ENCODE measurements at regions not wholly inside any gene's neighbourhood (a gene's known extent, or its start where the extent isn't known, plus 50 kb on each side); places are given as distances from the start of the nearest gene placed in this dataset.

DNA sequence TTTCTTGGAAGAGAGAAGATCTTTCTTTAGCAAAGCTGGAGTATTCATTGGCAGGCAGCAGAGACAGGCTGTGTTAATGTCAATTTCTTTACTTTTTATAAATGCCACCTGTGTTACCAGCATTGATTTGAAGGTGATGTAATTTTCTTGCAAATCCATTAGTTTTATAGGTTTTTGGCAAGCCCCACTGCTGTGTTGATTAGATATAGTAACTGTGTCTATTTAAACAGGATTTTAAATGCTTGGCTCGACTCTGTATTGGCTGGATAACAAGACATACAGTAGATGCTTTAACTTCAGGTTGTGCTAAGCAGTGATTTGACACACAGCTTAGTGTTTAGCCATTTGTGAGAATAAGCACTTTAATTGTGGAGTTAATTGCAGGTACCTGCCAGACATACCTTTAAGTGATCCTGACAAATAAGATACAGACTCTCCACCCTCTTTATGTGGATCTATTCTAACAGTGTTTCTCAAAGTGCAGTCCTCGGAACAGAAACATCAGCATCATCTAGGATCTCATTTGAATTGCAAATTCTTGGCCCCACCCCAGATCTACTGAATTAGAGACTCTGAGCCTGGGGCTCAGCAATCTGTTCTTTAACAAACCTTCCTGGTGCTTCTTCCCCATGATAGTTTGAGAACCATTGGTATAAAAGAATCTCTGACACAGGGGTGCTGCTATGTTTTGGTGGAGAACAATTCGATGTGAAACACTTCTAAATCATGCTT lies 397.5 kb downstream of the HDGFL1 start:
- TF ChIP-seq NR2F2 (IDR thresholded peaks at IDR 0.05) (no peak), RXRA (IDR thresholded peaks at IDR 0.05) (no peak), ATF3 (IDR thresholded peaks at IDR 0.05) (no peak), GABPA (IDR thresholded peaks at IDR 0.05 in 1 of 2, conservative IDR thresholded peaks at IDR 0.05 in 1 of 2) (no peak), JUND (IDR thresholded peaks at IDR 0.05) (no peak), YY1 (IDR thresholded peaks at IDR 0.05) (no peak), HNF4A (conservative IDR thresholded peaks at IDR 0.05) (no peak), FOXA2 (IDR thresholded peaks at IDR 0.05) (no peak), HNF4G (IDR thresholded peaks at IDR 0.05) (no peak)
- TF ChIP-seq, protein P1, sequence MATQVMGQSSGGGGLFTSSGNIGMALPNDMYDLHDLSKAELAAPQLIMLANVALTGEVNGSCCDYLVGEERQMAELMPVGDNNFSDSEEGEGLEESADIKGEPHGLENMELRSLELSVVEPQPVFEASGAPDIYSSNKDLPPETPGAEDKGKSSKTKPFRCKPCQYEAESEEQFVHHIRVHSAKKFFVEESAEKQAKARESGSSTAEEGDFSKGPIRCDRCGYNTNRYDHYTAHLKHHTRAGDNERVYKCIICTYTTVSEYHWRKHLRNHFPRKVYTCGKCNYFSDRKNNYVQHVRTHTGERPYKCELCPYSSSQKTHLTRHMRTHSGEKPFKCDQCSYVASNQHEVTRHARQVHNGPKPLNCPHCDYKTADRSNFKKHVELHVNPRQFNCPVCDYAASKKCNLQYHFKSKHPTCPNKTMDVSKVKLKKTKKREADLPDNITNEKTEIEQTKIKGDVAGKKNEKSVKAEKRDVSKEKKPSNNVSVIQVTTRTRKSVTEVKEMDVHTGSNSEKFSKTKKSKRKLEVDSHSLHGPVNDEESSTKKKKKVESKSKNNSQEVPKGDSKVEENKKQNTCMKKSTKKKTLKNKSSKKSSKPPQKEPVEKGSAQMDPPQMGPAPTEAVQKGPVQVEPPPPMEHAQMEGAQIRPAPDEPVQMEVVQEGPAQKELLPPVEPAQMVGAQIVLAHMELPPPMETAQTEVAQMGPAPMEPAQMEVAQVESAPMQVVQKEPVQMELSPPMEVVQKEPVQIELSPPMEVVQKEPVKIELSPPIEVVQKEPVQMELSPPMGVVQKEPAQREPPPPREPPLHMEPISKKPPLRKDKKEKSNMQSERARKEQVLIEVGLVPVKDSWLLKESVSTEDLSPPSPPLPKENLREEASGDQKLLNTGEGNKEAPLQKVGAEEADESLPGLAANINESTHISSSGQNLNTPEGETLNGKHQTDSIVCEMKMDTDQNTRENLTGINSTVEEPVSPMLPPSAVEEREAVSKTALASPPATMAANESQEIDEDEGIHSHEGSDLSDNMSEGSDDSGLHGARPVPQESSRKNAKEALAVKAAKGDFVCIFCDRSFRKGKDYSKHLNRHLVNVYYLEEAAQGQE (IDR thresholded peaks at IDR 0.05): no peak
- WGBS: 63% methylated on average over 3 of the region's 3 CpGs
- H3K27me3 ChIP-seq (ENCODE audit: control insufficient read depth in 4 of 4, insufficient read depth in 4 of 4, low read length in 3 of 4): no peaks in the 10 kb centered on the region
- H3K27ac ChIP-seq (ENCODE audit: low read depth in 1 of 2, low read length in 2 of 2): no peak overlapping the region
- H3K36me3 ChIP-seq (ENCODE audit: control insufficient read depth in 4 of 4, insufficient read depth in 3 of 4, low read depth in 1 of 4, low read length in 3 of 4): peaks cover 0 to 1% (median 0%) of the 10 kb centered on the region in 4 donors
- no peaks in the 10 kb centered on the region for H3K4me1 ChIP-seq (ENCODE audit: control insufficient read depth in 4 of 4, insufficient read depth in 4 of 4, low read length in 3 of 4)
- DNase-seq (ENCODE audit: low spot score): no peak
- H3K9ac ChIP-seq (ENCODE audit: low read depth in 1 of 2, low read length in 2 of 2): no peak overlapping the region
- no peak overlapping the region for H3K4me3 ChIP-seq (ENCODE audit: low read depth in 1 of 3, low read length in 3 of 3)
- no peaks in the 10 kb centered on the region for H3K9me3 ChIP-seq (ENCODE audit: control insufficient read depth in 4 of 4, low read length in 3 of 4)

- DNase-seq (ENCODE audit: low spot score): no peak
- no peaks in the 10 kb centered on the region for H3K9me3 ChIP-seq (ENCODE audit: control insufficient read depth in 4 of 4, low read length in 3 of 4)
- no peak overlapping the region for H3K27ac ChIP-seq (ENCODE audit: low read depth in 1 of 2, low read length in 2 of 2)
- H3K36me3 ChIP-seq (ENCODE audit: control insufficient read depth in 4 of 4, insufficient read depth in 3 of 4, low read depth in 1 of 4, low read length in 3 of 4): no peaks in the 10 kb centered on the region
- no peaks in the 10 kb centered on the region for H3K27me3 ChIP-seq (ENCODE audit: control insufficient read depth in 4 of 4, insufficient read depth in 4 of 4, low read length in 3 of 4)
- no peaks in the 10 kb centered on the region for H3K4me1 ChIP-seq (ENCODE audit: control insufficient read depth in 4 of 4, insufficient read depth in 4 of 4, low read length in 3 of 4)
- 77% methylated on average over 1 of the region's 1 CpG for WGBS
- H3K9ac ChIP-seq (ENCODE audit: low read depth in 1 of 2, low read length in 2 of 2): no peak overlapping the region
- no peak overlapping the region for H3K4me3 ChIP-seq (ENCODE audit: low read depth in 1 of 3, low read length in 3 of 3)
- TF ChIP-seq ZBTB33 (IDR thresholded peaks at IDR 0.05) (no peak), YY1 (IDR thresholded peaks at IDR 0.05) (no peak), GABPA (IDR thresholded peaks at IDR 0.05 in 1 of 2, conservative IDR thresholded peaks at IDR 0.05 in 1 of 2) (no peak), ATF3 (IDR thresholded peaks at IDR 0.05) (no peak), FOXA2 (IDR thresholded peaks at IDR 0.05) (no peak), HNF4A (conservative IDR thresholded peaks at IDR 0.05) (no peak), SP1 (IDR thresholded peaks at IDR 0.05) (no peak), HNF4G (IDR thresholded peaks at IDR 0.05) (no peak), RAD21 (IDR thresholded peaks at IDR 0.05) (no peak), EGR1 (IDR thresholded peaks at IDR 0.05; ENCODE audit: low read depth in 2 of 2) (no peak), FOXA1 (IDR thresholded peaks at IDR 0.05) (no peak), JUND (IDR thresholded peaks at IDR 0.05) (no peak), CTCF (IDR thresholded peaks at IDR 0.05; ENCODE audit: low read depth, low read length, missing input control) (no peak), RXRA (IDR thresholded peaks at IDR 0.05) (no peak), TAF1 (conservative IDR thresholded peaks at IDR 0.05) (no peak), NR2F2 (IDR thresholded peaks at IDR 0.05) (no peak)
- TF ChIP-seq, protein P1 (IDR thresholded peaks at IDR 0.05): no peak
- TF ChIP-seq, protein P2, sequence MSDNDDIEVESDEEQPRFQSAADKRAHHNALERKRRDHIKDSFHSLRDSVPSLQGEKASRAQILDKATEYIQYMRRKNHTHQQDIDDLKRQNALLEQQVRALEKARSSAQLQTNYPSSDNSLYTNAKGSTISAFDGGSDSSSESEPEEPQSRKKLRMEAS (IDR thresholded peaks at IDR 0.05): no peak
Observed at GRCh38 chr6:22970004-22970403, 400.6 kb downstream of the HDGFL1 start.
